H1 (cell line): ENCODE measurements at regions not wholly inside any gene's neighbourhood (a gene's known extent, or its start where the extent isn't known, plus 50 kb on each side); places are given as distances from the start of the nearest gene placed in this dataset.

Source experiments
- CEBPB ChIP-seq: IDR thresholded peaks from 2 replicates; pipeline ENCODE4 v1.6.1; 2012; ENCODE audit warnings: low read depth, low read length
- CHD1 ChIP-seq: IDR thresholded peaks from 2 replicates; pipeline ENCODE4 v1.6.1; 2012; ENCODE audit warnings: low read depth, low read length, improper control_type of control experiment
- CHD2 ChIP-seq: IDR thresholded peaks from 2 replicates; pipeline ENCODE4 v1.6.1; 2012; ENCODE audit warnings: low read length, improper control_type of control experiment
- HDAC2 ChIP-seq, 2 experiments: fragments of 300-600 bp in 1 of 2; sonication (generic) in 1 of 2; IDR thresholded peaks; 2 replicates each; pipeline ENCODE4 v1.6.1; 2011 to 2012; ENCODE audit warnings: low read depth in 2 of 2, low read length in 2 of 2, mild to moderate bottlenecking in 2 of 2, moderate library complexity in 2 of 2, borderline replicate concordance in 1 of 2, inconsistent platforms in 1 of 2
- KDM4A ChIP-seq: IDR thresholded peaks from one replicate; pipeline ENCODE4 v1.7.1; 2012; ENCODE audit warnings: low read depth, mild to moderate bottlenecking, moderate library complexity, low read length, inconsistent platforms; ENCODE audit not compliant: severe bottlenecking
- POLR2A ChIP-seq, 2 experiments: IDR thresholded peaks; 1 replicate in 1 of 2; 2 replicates in 1 of 2; pipeline ENCODE4 v1.6.1; 2011; ENCODE audit warnings: low read depth in 2 of 2, low read length in 2 of 2, mild to moderate bottlenecking in 2 of 2; ENCODE audit errors: control extremely low read depth in 1 of 2
- POLR2AphosphoS5 ChIP-seq: IDR thresholded peaks from 2 replicates; pipeline ENCODE4 v1.6.1; 2011; ENCODE audit warnings: low read depth, low read length
- SIN3A ChIP-seq, 2 experiments: IDR thresholded peaks in 1 of 2; conservative IDR thresholded peaks in 1 of 2; 2 replicates each; pipeline ENCODE4 v1.6.1; 2011 to 2012; ENCODE audit warnings: low read length in 2 of 2, improper control_type of control experiment in 1 of 2, low read depth in 1 of 2, mild to moderate bottlenecking in 1 of 2
- TAF1 ChIP-seq: IDR thresholded peaks from 2 replicates; pipeline ENCODE4 v1.6.1; 2011; ENCODE audit warnings: mild to moderate bottlenecking, low read depth, low read length
- TF ChIP-seq, protein P1 (sequence below), 3 experiments: IDR thresholded peaks; 1 replicate in 2 of 3; 2 replicates in 1 of 3; pipeline versions ENCODE4 v1.5.1 to v1.6.1; 2011; ENCODE audit warnings: low read length in 3 of 3, mild to moderate bottlenecking in 3 of 3, inconsistent platforms in 2 of 3, low read depth in 1 of 3, moderate library complexity in 1 of 3; ENCODE audit not compliant: insufficient read depth in 1 of 3; ENCODE audit errors: control extremely low read depth in 1 of 3

- TF ChIP-seq SIN3A (conservative IDR thresholded peaks at IDR 0.05 in 1 of 2, IDR thresholded peaks at IDR 0.05 in 1 of 2; ENCODE audit: low read depth in 1 of 2, low read length in 2 of 2), result no peak
- TF ChIP-seq TAF1, result no peak
- TF ChIP-seq POLR2AphosphoS5, result no peak
- TF ChIP-seq CEBPB, result no peak
- TF ChIP-seq POLR2A (IDR thresholded peaks at IDR 0.05; ENCODE audit: control extremely low read depth in 1 of 2, low read depth in 2 of 2, low read length in 2 of 2), result no peak
- TF ChIP-seq, protein P1, sequence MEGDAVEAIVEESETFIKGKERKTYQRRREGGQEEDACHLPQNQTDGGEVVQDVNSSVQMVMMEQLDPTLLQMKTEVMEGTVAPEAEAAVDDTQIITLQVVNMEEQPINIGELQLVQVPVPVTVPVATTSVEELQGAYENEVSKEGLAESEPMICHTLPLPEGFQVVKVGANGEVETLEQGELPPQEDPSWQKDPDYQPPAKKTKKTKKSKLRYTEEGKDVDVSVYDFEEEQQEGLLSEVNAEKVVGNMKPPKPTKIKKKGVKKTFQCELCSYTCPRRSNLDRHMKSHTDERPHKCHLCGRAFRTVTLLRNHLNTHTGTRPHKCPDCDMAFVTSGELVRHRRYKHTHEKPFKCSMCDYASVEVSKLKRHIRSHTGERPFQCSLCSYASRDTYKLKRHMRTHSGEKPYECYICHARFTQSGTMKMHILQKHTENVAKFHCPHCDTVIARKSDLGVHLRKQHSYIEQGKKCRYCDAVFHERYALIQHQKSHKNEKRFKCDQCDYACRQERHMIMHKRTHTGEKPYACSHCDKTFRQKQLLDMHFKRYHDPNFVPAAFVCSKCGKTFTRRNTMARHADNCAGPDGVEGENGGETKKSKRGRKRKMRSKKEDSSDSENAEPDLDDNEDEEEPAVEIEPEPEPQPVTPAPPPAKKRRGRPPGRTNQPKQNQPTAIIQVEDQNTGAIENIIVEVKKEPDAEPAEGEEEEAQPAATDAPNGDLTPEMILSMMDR (IDR thresholded peaks at IDR 0.05; ENCODE audit: control extremely low read depth in 1 of 3, insufficient read depth in 1 of 3, low read depth in 1 of 3, low read length in 3 of 3), result peak in 2 of 3 experiments; percentile 70 to 84; a peak in 3 of 4 replicates
- TF ChIP-seq CHD1, result no peak
- no peak for TF ChIP-seq CHD2
- TF ChIP-seq KDM4A, result no peak
- no peak for TF ChIP-seq HDAC2 (IDR thresholded peaks at IDR 0.05; ENCODE audit: borderline replicate concordance in 1 of 2, low read depth in 2 of 2, low read length in 2 of 2)
Observed at GRCh38 chr7:89623018-89623672, 531.1 kb upstream of the STEAP1 start.
